Mesenchymal stem cell (in vitro differentiated cells and primary cell): ENCODE measurements at regions not wholly inside any gene's neighbourhood (a gene's known extent, or its start where the extent isn't known, plus 50 kb on each side); places are given as distances from the start of the nearest gene placed in this dataset.

Source experiments
- DNase-seq: peaks from one replicate; pipeline ENCODE4 v3.0.0-alpha.2; 2013
- H2AFZ ChIP-seq: one replicate; pipeline ENCODE4 v1.6.1; 2013; ENCODE audit warnings: low read depth, mild to moderate bottlenecking, control low read depth, inconsistent platforms, low read length, moderate library complexity
- H2AK5ac ChIP-seq: 2 replicates; pipeline ENCODE4 v1.6.1; 2013; ENCODE audit warnings: low read length, moderate library complexity, mild to moderate bottlenecking, inconsistent platforms; ENCODE audit not compliant: severe bottlenecking
- H2BK120ac ChIP-seq: one replicate; pipeline ENCODE4 v1.6.1; 2013; ENCODE audit warnings: low read depth, mild to moderate bottlenecking, inconsistent platforms, low read length, moderate library complexity
- H2BK12ac ChIP-seq, 2 experiments: one replicate each; pipeline ENCODE4 v1.6.1; 2013; ENCODE audit warnings: inconsistent platforms in 2 of 2, low read length in 2 of 2, mild to moderate bottlenecking in 2 of 2, moderate library complexity in 2 of 2, control low read depth in 1 of 2
- H2BK15ac ChIP-seq: one replicate; pipeline ENCODE4 v1.6.1; 2013; ENCODE audit warnings: mild to moderate bottlenecking, low read depth, inconsistent platforms; ENCODE audit not compliant: poor library complexity, severe bottlenecking
- H2BK5ac ChIP-seq: 2 replicates; pipeline ENCODE4 v1.6.1; 2013; ENCODE audit warnings: low read depth, mild to moderate bottlenecking, low read length, control low read depth, inconsistent platforms; ENCODE audit not compliant: poor library complexity, severe bottlenecking
- H3K14ac ChIP-seq, 2 experiments: one replicate each; pipeline ENCODE4 v1.6.1; 2013; ENCODE audit warnings: inconsistent platforms in 2 of 2, low read length in 2 of 2, control low read depth in 1 of 2, mild to moderate bottlenecking in 1 of 2, moderate library complexity in 1 of 2
- H3K18ac ChIP-seq, 2 experiments: one replicate each; pipeline ENCODE4 v1.6.1; 2013; ENCODE audit warnings: inconsistent platforms in 2 of 2, low read length in 2 of 2, control low read depth in 1 of 2, low read depth in 1 of 2, mild to moderate bottlenecking in 1 of 2
- H3K23ac ChIP-seq, 2 experiments: one replicate each; pipeline ENCODE4 v1.6.1; 2013; ENCODE audit warnings: inconsistent platforms in 2 of 2, low read length in 2 of 2, mild to moderate bottlenecking in 2 of 2, moderate library complexity in 2 of 2, control low read depth in 1 of 2
- H3K27ac ChIP-seq: 2 replicates; pipeline ENCODE4 v1.5.1; 2013; ENCODE audit warnings: mild to moderate bottlenecking, moderate library complexity, low read length, control low read depth, inconsistent platforms; ENCODE audit not compliant: poor library complexity, severe bottlenecking
- H3K27me3 ChIP-seq, 2 experiments: 2 replicates each; pipeline versions ENCODE4 v1.6.1 to v1.7.0; 2013; ENCODE audit warnings: low read length in 2 of 2, mild to moderate bottlenecking in 2 of 2, moderate library complexity in 2 of 2, control low read depth in 1 of 2, inconsistent platforms in 1 of 2; ENCODE audit not compliant: control insufficient read depth in 1 of 2, insufficient read depth in 1 of 2
- H3K36me3 ChIP-seq, 2 experiments: 2 replicates each; pipeline versions ENCODE4 v1.6.1 to v1.7.0; 2013; ENCODE audit warnings: low read length in 2 of 2, control low read depth in 1 of 2, inconsistent platforms in 1 of 2, low read depth in 1 of 2, mild to moderate bottlenecking in 1 of 2; ENCODE audit not compliant: insufficient read depth in 2 of 2, control insufficient read depth in 1 of 2
- H3K4ac ChIP-seq, 2 experiments: one replicate each; pipeline ENCODE4 v1.6.1; 2013; ENCODE audit warnings: inconsistent platforms in 2 of 2, low read length in 2 of 2, mild to moderate bottlenecking in 2 of 2, moderate library complexity in 2 of 2, control low read depth in 1 of 2, low read depth in 1 of 2
- H3K4me1 ChIP-seq: 2 replicates; pipeline ENCODE4 v1.6.1; 2013; ENCODE audit warnings: low read depth, low read length, control low read depth; ENCODE audit not compliant: control insufficient read depth, insufficient read depth
- H3K4me2 ChIP-seq: 2 replicates; pipeline ENCODE4 v1.6.1; 2013; ENCODE audit warnings: low read length, mild to moderate bottlenecking, inconsistent platforms; ENCODE audit not compliant: poor library complexity, severe bottlenecking
- H3K4me3 ChIP-seq, 2 experiments: 2 replicates each; pipeline versions ENCODE4 v1.5.1 to v1.7.0; 2013; ENCODE audit warnings: low read length in 2 of 2, mild to moderate bottlenecking in 2 of 2, control low read depth in 1 of 2, low read depth in 1 of 2; ENCODE audit not compliant: insufficient read depth in 1 of 2
- H3K79me1 ChIP-seq: replicated peaks from 2 replicates; pipeline ENCODE4 v1.6.1; 2013; ENCODE audit warnings: mild to moderate bottlenecking, control low read depth, low read length, inconsistent platforms; ENCODE audit not compliant: poor library complexity, severe bottlenecking
- H3K9ac ChIP-seq: 2 replicates; pipeline ENCODE4 v1.7.0; 2013; ENCODE audit warnings: mild to moderate bottlenecking, low read length, moderate library complexity
- H3K9me3 ChIP-seq: 2 replicates; pipeline ENCODE4 v1.7.0; 2013; ENCODE audit warnings: mild to moderate bottlenecking, low read length; ENCODE audit not compliant: control insufficient read depth
- H4K8ac ChIP-seq: one replicate; pipeline ENCODE4 v1.6.1; 2013; ENCODE audit warnings: inconsistent platforms, mild to moderate bottlenecking, low read length, moderate library complexity
- H4K91ac ChIP-seq: one replicate; pipeline ENCODE4 v1.6.1; 2013; ENCODE audit warnings: mild to moderate bottlenecking, low read length, inconsistent platforms
- WGBS: methylation state at CpG from one replicate; pipeline ENCODE4 v1.1.7; 2013; ENCODE audit warnings: mixed read lengths; 5-methylcytosine and 5-hydroxymethylcytosine counted together

DNA sequence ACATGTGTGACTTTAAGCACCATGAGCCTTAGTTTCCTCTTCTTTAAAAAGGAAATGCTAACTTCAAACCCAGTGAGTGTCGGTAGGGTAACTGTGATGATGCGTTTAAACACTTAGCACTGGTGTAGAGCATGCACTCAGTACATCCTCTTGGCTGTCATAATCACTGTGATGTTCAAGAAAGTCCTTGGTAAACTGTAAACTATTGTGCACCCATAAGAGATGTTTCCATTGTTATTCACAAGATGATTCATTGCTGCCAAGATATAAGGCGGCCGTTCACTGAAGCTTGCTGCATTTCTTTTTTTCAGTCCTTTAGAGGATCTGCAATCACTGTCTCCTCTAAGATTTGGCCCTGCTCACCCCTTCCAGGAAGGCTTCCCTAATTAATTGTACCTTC lies 61.8 kb upstream of the DAB1 start:
- Histone ChIP-seq H2BK5ac (no peak overlapping the region), H3K4me2 (no peak overlapping the region), H3K18ac (no peak overlapping the region), H3K36me3 (no peaks in the 10 kb centered on the region), H2AK5ac (no peak overlapping the region), H3K9me3 (no peaks in the 10 kb centered on the region), H3K4me1 (peaks cover 5% of the 10 kb centered on the region), H4K8ac (no peak overlapping the region), H3K23ac (no peak overlapping the region), H3K27me3 (no peaks in the 10 kb centered on the region), H2BK12ac (no peak overlapping the region), H3K9ac (no peak overlapping the region), H3K79me1 (no peaks in the 10 kb centered on the region), H3K27ac (no peak overlapping the region), H3K4ac (no peak overlapping the region), H4K91ac (no peak overlapping the region), H3K4me3 (no peak overlapping the region), H2AFZ (no peak overlapping the region), H3K14ac (no peak overlapping the region), H2BK120ac (no peak overlapping the region), H2BK15ac (no peak overlapping the region)
- WGBS = 0% methylated on average over 4 of the region's 4 CpGs
- DNase-seq = peak; percentile 59

DNA sequence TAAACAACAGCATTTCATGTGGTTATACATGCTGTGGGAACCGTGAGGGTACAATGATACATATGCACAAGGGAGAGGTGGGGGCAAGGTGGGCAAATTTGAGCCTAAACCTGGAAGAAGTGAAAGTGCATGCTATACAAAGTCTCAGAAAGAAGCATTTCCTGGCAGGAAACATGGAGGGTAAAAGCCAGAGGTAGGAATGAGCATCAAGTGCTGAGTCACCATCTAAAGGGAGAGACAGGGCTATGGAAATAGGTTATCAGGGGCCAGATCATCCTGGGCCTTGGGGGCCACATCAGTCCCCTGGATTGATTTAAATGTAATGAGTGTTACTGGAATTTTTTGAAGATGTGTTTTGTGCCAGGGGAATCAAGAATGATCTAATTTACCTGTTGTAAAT lies 60.1 kb upstream of the DAB1 start:
- H2AFZ ChIP-seq = no peak overlapping the region
- no peak overlapping the region for H3K9ac ChIP-seq
- no peaks in the 10 kb centered on the region for H3K36me3 ChIP-seq
- no peak overlapping the region for H4K8ac ChIP-seq
- no peak overlapping the region for H4K91ac ChIP-seq
- peaks cover 3% of the 10 kb centered on the region for H3K4me1 ChIP-seq
- H3K4me3 ChIP-seq = no peak overlapping the region
- no peak overlapping the region for H3K18ac ChIP-seq
- no peaks in the 10 kb centered on the region for H3K79me1 ChIP-seq
- H2BK5ac ChIP-seq = no peak overlapping the region
- 96% methylated on average over 1 of the region's 1 CpG for WGBS
- no peak overlapping the region for H3K4me2 ChIP-seq
- no peak overlapping the region for H2BK120ac ChIP-seq
- H2AK5ac ChIP-seq = no peak overlapping the region
- DNase-seq = no peak
- H2BK15ac ChIP-seq = no peak overlapping the region
- H3K14ac ChIP-seq = peak overlapping the region in 1 of 2 experiments; percentile 39
- H3K9me3 ChIP-seq = no peaks in the 10 kb centered on the region
- H3K4ac ChIP-seq = no peak overlapping the region
- H2BK12ac ChIP-seq = no peak overlapping the region
- H3K27ac ChIP-seq = no peak overlapping the region
- H3K27me3 ChIP-seq = no peaks in the 10 kb centered on the region
- no peak overlapping the region for H3K23ac ChIP-seq

DNA sequence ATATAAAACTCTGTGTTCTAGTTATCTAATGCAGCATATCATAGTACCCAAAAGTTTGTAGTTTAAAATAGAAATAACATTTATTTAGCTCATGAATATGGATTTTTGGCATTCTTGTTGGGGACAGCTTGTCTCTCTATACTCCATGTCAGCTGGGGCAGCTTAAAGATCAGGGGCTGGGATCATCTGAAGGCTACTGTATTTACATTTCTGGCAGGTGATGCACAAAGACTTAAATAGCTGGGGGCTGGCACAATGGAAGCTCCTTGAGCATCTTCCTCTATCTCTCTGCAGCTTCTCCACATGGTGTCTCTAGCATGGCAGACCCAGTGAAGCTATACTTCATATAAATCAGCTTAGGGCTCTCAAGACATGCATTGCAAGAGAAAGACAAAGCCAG lies 55.6 kb upstream of the DAB1 start:
- Histone ChIP-seq H4K8ac (no peak overlapping the region), H3K9ac (no peak overlapping the region), H3K27ac (no peak overlapping the region), H2BK120ac (no peak overlapping the region), H3K4ac (no peak overlapping the region), H3K9me3 (no peaks in the 10 kb centered on the region), H2BK5ac (no peak overlapping the region), H3K23ac (no peak overlapping the region), H2BK15ac (no peak overlapping the region), H3K27me3 (no peaks in the 10 kb centered on the region), H2AK5ac (no peak overlapping the region), H2BK12ac (no peak overlapping the region), H3K4me2 (no peak overlapping the region), H3K18ac (no peak overlapping the region), H3K4me1 (peaks cover 1% of the 10 kb centered on the region), H3K14ac (no peak overlapping the region), H2AFZ (no peak overlapping the region), H3K4me3 (no peak overlapping the region), H4K91ac (no peak overlapping the region), H3K36me3 (no peaks in the 10 kb centered on the region), H3K79me1 (no peaks in the 10 kb centered on the region)
- DNase-seq = no peak

DNA sequence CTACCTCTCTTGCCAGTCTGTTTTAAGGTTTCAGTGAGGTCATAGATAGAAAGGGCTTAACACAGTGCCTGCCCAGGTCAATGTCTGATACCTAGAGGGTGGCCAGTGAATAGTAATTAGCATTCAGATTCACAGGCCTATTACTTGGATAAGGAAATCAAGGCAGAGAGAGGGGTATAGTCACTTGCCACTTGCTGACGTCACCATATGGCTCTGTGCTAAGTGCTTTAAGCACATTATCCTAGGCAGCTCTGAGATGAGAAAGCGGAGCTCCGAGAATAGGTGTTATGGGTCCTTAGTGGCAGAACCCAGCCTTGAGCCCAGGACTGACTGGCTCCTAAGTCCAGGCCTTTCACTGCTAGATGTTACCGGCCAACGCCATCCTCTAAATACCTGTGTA lies 51.5 kb upstream of the DAB1 start:
- no peak overlapping the region for H3K4ac ChIP-seq
- H2BK15ac ChIP-seq = no peak overlapping the region
- no peak overlapping the region for H3K23ac ChIP-seq
- H3K9me3 ChIP-seq = no peaks in the 10 kb centered on the region
- no peak overlapping the region for H2BK5ac ChIP-seq
- no peak overlapping the region for H4K8ac ChIP-seq
- no peak overlapping the region for H3K4me3 ChIP-seq
- H2BK12ac ChIP-seq = no peak overlapping the region
- H3K4me2 ChIP-seq = no peak overlapping the region
- no peak overlapping the region for H3K18ac ChIP-seq
- H2BK120ac ChIP-seq = no peak overlapping the region
- H3K4me1 ChIP-seq = peaks cover 2% of the 10 kb centered on the region
- H3K9ac ChIP-seq = no peak overlapping the region
- H3K27me3 ChIP-seq = no peaks in the 10 kb centered on the region
- H2AFZ ChIP-seq = no peak overlapping the region
- H2AK5ac ChIP-seq = no peak overlapping the region
- H3K79me1 ChIP-seq = no peaks in the 10 kb centered on the region
- H3K36me3 ChIP-seq = no peaks in the 10 kb centered on the region
- H3K27ac ChIP-seq = no peak overlapping the region
- no peak for DNase-seq
- WGBS = 92% methylated on average over 5 of the region's 5 CpGs
- H4K91ac ChIP-seq = no peak overlapping the region
- H3K14ac ChIP-seq = peak overlapping the region in 1 of 2 experiments; percentile 27
